ENCODE measurements at regions not wholly inside any gene's neighbourhood (a gene's known extent, or its start where the extent isn't known, plus 50 kb on each side); places are given as distances from the start of the nearest gene placed in this dataset.

- no peak for DNase-seq
- Histone ChIP-seq H3K36me3 (no peaks in the 10 kb centered on the region), H3K4me3 (no peak overlapping the region), H3K27me3 (no peaks in the 10 kb centered on the region), H3K9me3 (peaks cover 0 to 5% (median 0%) of the 10 kb centered on the region in 3 donors), H3K4me1 (no peaks in the 10 kb centered on the region), H3K27ac (no peak overlapping the region)
- intact Hi-C loops (cut with DNase I; ENCODE audit: low total_unique reads), result no loop called here
- no peak for TF ChIP-seq CTCF (IDR thresholded peaks at IDR 0.05)
Measured at GRCh38 chr3:139281096-139281495, 62.7 kb upstream of the MRPS22 start.

GRCh38 chr3:139281522-139282196 is 62.2 kb upstream of the MRPS22 start:
- no peak for TF ChIP-seq CTCF (IDR thresholded peaks at IDR 0.05)
- DNase-seq, result no peak
- Histone ChIP-seq H3K4me3 (no peak overlapping the region), H3K36me3 (no peaks in the 10 kb centered on the region), H3K4me1 (no peaks in the 10 kb centered on the region), H3K27ac (no peak overlapping the region), H3K27me3 (no peaks in the 10 kb centered on the region), H3K9me3 (peaks cover 0 to 5% (median 0%) of the 10 kb centered on the region in 3 donors)
- intact Hi-C loops (cut with DNase I; ENCODE audit: low total_unique reads), result no loop called here

- no peaks in the 10 kb centered on the region for H3K4me1 ChIP-seq
- no peaks in the 10 kb centered on the region for H3K27me3 ChIP-seq
- no peak for TF ChIP-seq CTCF (IDR thresholded peaks at IDR 0.05)
- H3K9me3 ChIP-seq, result peaks cover 0 to 4% (median 0%) of the 10 kb centered on the region in 3 donors
- intact Hi-C loops (cut with DNase I; ENCODE audit: low total_unique reads), result no loop called here
- H3K36me3 ChIP-seq, result no peaks in the 10 kb centered on the region
- no peak overlapping the region for H3K27ac ChIP-seq
- DNase-seq, result no peak
- no peak overlapping the region for H3K4me3 ChIP-seq
Measured at GRCh38 chr3:139283301-139283700, 60.5 kb upstream of the MRPS22 start.

GRCh38 chr3:139284221-139284620 is 59.6 kb upstream of the MRPS22 start:
- no peak overlapping the region for H3K27ac ChIP-seq
- H3K9me3 ChIP-seq, result no peaks in the 10 kb centered on the region
- no peak for DNase-seq
- H3K36me3 ChIP-seq, result no peaks in the 10 kb centered on the region
- H3K27me3 ChIP-seq, result no peaks in the 10 kb centered on the region
- TF ChIP-seq CTCF (IDR thresholded peaks at IDR 0.05), result no peak
- no peaks in the 10 kb centered on the region for H3K4me1 ChIP-seq
- H3K4me3 ChIP-seq, result no peak overlapping the region
- intact Hi-C loops (cut with DNase I; ENCODE audit: low total_unique reads), result no loop called here

GRCh38 chr3:139285691-139286090 is 58.1 kb upstream of the MRPS22 start:
- Histone ChIP-seq H3K27ac (no peak overlapping the region), H3K27me3 (no peaks in the 10 kb centered on the region), H3K4me3 (no peak overlapping the region), H3K9me3 (no peaks in the 10 kb centered on the region), H3K4me1 (no peaks in the 10 kb centered on the region), H3K36me3 (no peaks in the 10 kb centered on the region)
- no peak for TF ChIP-seq CTCF (IDR thresholded peaks at IDR 0.05)
- intact Hi-C loops (cut with DNase I; ENCODE audit: low total_unique reads), result no loop called here
- no peak for DNase-seq

- DNase-seq, result no peak
Measured at GRCh38 chr3:139286241-139286640, 57.6 kb upstream of the MRPS22 start.

More at GRCh38 chr3:139286241-139286640, 57.6 kb upstream of the MRPS22 start:
- H3K36me3 ChIP-seq, result no peaks in the 10 kb centered on the region
- H3K4me3 ChIP-seq, result no peak overlapping the region
- no peak overlapping the region for H3K27ac ChIP-seq
- intact Hi-C loops (cut with DNase I; ENCODE audit: low total_unique reads), result no loop called here
- no peak for TF ChIP-seq CTCF (IDR thresholded peaks at IDR 0.05)
- H3K27me3 ChIP-seq, result no peaks in the 10 kb centered on the region
- H3K4me1 ChIP-seq, result no peaks in the 10 kb centered on the region
- no peaks in the 10 kb centered on the region for H3K9me3 ChIP-seq

Data from tibial artery (tissue), 4 donors.